ENCODE measurements at regions not wholly inside any gene's neighbourhood (a gene's known extent, or its start where the extent isn't known, plus 50 kb on each side); places are given as distances from the start of the nearest gene placed in this dataset.

DNA sequence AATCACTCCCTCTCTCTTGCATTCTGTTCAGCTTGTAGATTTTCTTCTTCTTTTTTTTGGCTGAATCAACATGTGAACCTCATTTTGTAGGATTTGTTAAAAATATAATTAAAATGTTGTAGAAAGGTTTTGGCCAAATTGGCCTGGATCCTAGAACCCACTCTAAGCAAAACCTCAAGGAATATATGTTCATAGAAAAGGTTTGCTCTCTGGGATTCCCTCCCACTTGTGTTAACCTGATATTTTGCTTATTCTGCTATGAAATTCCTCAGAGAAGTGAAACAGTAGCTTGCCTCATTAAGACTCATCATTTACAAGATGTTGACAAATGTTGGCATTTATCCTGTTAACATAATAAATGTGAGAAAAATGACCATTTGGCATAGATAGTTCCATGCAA lies 456.7 kb downstream of the TMEM182 start:
- intact Hi-C loops (cut with DNase I), result no loop called here
- TF ChIP-seq, protein P1, sequence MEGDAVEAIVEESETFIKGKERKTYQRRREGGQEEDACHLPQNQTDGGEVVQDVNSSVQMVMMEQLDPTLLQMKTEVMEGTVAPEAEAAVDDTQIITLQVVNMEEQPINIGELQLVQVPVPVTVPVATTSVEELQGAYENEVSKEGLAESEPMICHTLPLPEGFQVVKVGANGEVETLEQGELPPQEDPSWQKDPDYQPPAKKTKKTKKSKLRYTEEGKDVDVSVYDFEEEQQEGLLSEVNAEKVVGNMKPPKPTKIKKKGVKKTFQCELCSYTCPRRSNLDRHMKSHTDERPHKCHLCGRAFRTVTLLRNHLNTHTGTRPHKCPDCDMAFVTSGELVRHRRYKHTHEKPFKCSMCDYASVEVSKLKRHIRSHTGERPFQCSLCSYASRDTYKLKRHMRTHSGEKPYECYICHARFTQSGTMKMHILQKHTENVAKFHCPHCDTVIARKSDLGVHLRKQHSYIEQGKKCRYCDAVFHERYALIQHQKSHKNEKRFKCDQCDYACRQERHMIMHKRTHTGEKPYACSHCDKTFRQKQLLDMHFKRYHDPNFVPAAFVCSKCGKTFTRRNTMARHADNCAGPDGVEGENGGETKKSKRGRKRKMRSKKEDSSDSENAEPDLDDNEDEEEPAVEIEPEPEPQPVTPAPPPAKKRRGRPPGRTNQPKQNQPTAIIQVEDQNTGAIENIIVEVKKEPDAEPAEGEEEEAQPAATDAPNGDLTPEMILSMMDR (IDR thresholded peaks at IDR 0.05), result no peak

DNA sequence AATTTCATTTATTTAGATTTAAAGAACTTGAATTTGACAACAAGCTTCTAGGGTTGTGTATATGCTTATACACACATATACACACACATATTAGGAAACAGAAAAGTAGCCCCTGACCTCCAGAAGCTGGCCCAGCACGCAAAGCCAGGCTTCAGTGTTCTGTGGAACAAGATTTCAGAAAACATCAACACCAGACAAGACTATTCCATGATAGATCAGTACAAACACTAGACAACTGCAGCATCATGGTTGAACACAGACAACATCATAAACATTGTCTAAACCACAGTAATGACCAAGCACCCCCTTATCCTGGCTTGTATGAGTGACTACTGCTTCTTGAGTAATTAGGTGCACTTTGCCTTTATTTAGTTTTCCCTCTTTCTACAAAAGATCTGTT lies 457.6 kb downstream of the TMEM182 start:
- Histone ChIP-seq H3K4me3 (no peak overlapping the region), H3K36me3 (no peaks in the 10 kb centered on the region), H3K27ac (no peak overlapping the region), H3K27me3 (no peaks in the 10 kb centered on the region), H3K9me3 (no peaks in the 10 kb centered on the region), H3K4me1 (no peaks in the 10 kb centered on the region)
- intact Hi-C loops (cut with DNase I), result no loop called here
- ATAC-seq (no peak), DNase-seq (no peak)
- TF ChIP-seq, protein P1 (IDR thresholded peaks at IDR 0.05), result no peak

More for the DNA sequence above, 456.7 kb downstream of the TMEM182 start:
- Histone ChIP-seq H3K4me3 (no peak overlapping the region), H3K36me3 (no peaks in the 10 kb centered on the region), H3K4me1 (no peaks in the 10 kb centered on the region), H3K9me3 (no peaks in the 10 kb centered on the region), H3K27me3 (no peaks in the 10 kb centered on the region), H3K27ac (no peak overlapping the region)
- DNase-seq (no peak), ATAC-seq (no peak)

DNA sequence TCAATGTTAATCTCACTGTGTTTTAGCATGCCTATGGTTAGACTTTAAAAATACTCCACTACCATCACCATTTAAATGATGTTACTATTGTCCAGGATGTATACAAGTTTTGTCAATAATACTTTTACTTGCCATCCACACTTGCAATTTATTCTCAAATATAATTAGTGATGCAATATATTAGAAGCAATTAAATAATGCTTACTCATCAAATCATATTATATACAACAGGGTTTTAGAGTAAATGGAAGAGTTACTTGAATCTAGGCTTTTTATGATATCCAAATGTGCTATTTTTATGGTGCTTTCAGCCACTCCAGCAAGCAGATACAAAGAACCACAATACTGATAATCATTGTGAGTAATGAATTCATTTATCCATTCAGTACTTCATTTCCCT lies 461.1 kb downstream of the TMEM182 start:
- Histone ChIP-seq H3K4me1 (no peaks in the 10 kb centered on the region), H3K4me3 (no peak overlapping the region), H3K27me3 (no peaks in the 10 kb centered on the region), H3K27ac (no peak overlapping the region), H3K36me3 (no peaks in the 10 kb centered on the region), H3K9me3 (no peaks in the 10 kb centered on the region)
- intact Hi-C loops (cut with DNase I), result no loop called here
- ATAC-seq (no peak), DNase-seq (no peak)
- TF ChIP-seq, protein P1 (IDR thresholded peaks at IDR 0.05), result no peak

DNA sequence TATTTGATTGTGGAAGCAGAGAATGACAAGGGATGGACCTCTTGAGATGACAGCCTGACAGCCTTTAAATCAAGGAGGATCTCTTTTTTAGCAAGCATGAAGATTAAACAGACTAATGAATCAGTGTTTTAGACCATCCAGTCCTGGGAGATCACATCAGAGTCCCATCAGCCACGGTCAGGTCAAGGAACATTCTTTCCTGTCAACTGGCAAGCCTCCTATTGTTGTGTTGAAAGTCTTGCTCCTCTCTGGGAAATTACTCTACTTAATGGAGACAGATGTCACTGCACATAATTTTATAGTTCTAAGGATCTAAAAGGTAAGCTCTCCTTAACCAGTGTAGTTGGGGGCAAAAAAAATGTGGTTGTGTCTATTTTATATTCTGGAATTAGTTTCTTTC lies 469.0 kb downstream of the TMEM182 start:
- intact Hi-C loops (cut with DNase I), result no loop called here

DNA sequence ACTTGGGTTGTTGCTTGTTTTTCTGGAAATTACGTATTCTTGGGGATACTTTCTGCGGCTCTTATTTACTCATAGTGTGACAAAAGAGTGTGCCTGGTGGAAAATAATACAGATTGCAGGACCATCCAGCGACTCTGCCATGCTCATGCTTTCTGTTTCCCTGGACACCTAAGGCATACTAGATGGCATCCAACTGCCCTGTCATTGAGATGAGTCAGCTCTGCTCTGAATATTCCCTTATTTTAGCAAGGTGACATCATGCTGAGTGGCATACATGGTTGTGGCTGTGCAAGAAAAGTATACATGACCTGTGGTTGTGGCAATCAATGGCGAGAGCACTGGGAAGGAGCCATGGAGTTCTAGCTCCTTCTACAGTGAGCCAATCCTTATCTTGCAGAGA lies 471.0 kb downstream of the TMEM182 start:
- H3K36me3 ChIP-seq, result no peaks in the 10 kb centered on the region
- ATAC-seq (no peak), DNase-seq (no peak)
- H3K27me3 ChIP-seq, result no peaks in the 10 kb centered on the region
- no peaks in the 10 kb centered on the region for H3K4me1 ChIP-seq
- H3K4me3 ChIP-seq, result no peak overlapping the region
- H3K9me3 ChIP-seq, result no peaks in the 10 kb centered on the region
- intact Hi-C loops (cut with DNase I), result no loop called here
- TF ChIP-seq, protein P1 (IDR thresholded peaks at IDR 0.05), result no peak
- no peak overlapping the region for H3K27ac ChIP-seq

More for the DNA sequence above, 469.0 kb downstream of the TMEM182 start:
- ATAC-seq, result no peak
- H3K27ac ChIP-seq, result no peak overlapping the region
- TF ChIP-seq, protein P1 (IDR thresholded peaks at IDR 0.05), result no peak
- no peak overlapping the region for H3K4me3 ChIP-seq
- H3K27me3 ChIP-seq, result no peaks in the 10 kb centered on the region
- no peaks in the 10 kb centered on the region for H3K4me1 ChIP-seq
- no peak for DNase-seq
- H3K9me3 ChIP-seq, result no peaks in the 10 kb centered on the region
- H3K36me3 ChIP-seq, result no peaks in the 10 kb centered on the region

All from left lung (tissue), 4 donors.